ENCODE measurements at regions not wholly inside any gene's neighbourhood (a gene's known extent, or its start where the extent isn't known, plus 50 kb on each side); places are given as distances from the start of the nearest gene placed in this dataset.
A peak's percentile ranks its signal among the peaks of the same experiment; 100 is the strongest.

GRCh38 chr2:120421830-120422175 lies 75.9 kb downstream of the INHBB start:
- Histone ChIP-seq H4K20me1 (ENCODE audit: insufficient read depth, low read length) (no peaks in the 10 kb centered on the region), H3K36me3 (ENCODE audit: insufficient read depth, low read length) (no peaks in the 10 kb centered on the region), H3K4me1 (ENCODE audit: insufficient read depth, low read length) (no peaks in the 10 kb centered on the region), H2AFZ (ENCODE audit: low read length) (no peak overlapping the region), H3K4me2 (ENCODE audit: insufficient read depth, low read length) (no peak overlapping the region), H3K27ac (ENCODE audit: low read depth, low read length) (no peak overlapping the region), H3K79me2 (ENCODE audit: insufficient read depth, low read length) (no peaks in the 10 kb centered on the region), H3K9me3 (ENCODE audit: low read depth, low read length) (no peaks in the 10 kb centered on the region), H3K4me3 (ENCODE audit: insufficient read depth, low read length) (no peak overlapping the region), H3K27me3 (ENCODE audit: insufficient read depth, low read length) (peaks cover 48% of the 10 kb centered on the region)
- TF ChIP-seq CTCF (IDR thresholded peaks at IDR 0.05; ENCODE audit: extremely low read depth, low read depth, low read length): no peak
- no peak for DNase-seq (ENCODE audit: insufficient read length, low spot score, missing footprints)

DNA sequence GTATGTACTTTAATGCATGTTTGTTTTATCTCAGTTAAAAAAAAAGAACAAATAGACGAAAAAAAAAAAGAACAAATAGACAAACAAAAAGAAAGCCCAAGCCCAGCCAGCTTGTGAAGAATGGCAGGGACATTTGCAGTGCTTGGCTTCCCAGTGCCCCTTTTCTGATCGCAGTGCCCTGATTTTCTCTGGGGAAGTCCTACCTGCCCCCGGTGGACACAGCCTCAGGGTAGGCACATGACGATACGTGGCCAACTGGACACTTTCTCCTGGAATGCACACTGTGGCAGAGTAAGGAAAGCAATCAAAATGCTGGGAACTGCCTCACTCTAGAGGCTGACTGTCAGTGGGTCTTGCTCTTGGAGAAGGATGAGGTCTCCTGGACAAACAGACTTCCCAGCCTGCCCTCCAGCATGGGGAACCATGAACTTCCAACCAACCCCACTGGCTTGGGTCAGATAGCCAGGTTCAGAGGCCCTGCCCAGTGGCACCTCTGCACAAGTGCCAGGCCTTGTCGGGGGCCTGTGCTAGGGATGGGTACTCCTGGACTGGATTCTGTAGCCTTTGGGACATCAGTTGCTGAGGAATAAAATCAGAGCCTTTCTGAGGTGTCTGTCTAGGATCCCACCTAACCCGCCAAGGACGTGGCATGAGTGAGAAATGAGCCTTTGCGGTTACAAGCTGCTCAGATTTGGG lies 76.7 kb downstream of the INHBB start:
- no peaks in the 10 kb centered on the region for H3K9me3 ChIP-seq (ENCODE audit: low read depth, low read length)
- H3K27me3 ChIP-seq (ENCODE audit: insufficient read depth, low read length): peaks cover 53% of the 10 kb centered on the region
- no peak for TF ChIP-seq CTCF (IDR thresholded peaks at IDR 0.05; ENCODE audit: extremely low read depth, low read depth, low read length)

DNA sequence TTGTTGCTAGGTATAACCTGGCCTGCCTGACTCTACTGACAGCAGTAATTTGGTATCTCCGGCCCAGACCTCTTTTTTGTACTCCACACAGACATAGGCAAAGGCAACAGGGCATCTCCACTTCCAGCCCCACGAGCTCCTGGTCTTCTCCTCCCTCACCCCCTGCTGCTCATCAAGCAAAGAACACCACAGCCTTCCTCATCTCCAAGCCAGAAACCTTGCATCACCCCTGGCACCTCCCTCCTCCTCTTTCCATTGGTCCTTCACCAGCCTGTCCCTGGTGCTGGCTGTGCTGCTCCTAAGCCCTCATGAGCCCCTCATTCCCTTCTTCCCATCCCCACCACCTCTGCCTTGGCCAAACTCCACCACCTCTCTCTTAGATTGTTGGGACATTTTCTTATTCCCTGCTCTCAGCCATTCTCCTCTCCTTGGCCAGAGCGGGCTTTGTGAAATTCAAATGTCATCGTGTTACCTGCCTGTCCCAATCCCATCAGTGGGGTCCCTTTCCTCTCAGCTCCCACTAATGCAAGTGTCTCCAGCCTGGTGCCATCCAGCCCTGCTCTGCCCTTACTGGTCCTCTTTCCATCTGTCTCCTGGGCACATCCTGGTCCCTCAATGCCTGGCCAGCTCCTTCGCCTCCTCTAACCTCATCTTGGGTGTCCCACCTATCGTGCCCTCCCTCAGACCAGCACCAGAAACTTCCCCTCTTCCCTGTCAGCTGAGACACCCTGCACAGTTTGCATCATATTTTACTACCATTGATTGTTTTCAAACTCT lies 77.4 kb downstream of the INHBB start:
- Histone ChIP-seq H3K9me3 (ENCODE audit: low read depth, low read length) (no peaks in the 10 kb centered on the region), H3K4me1 (ENCODE audit: insufficient read depth, low read length) (no peaks in the 10 kb centered on the region), H3K79me2 (ENCODE audit: insufficient read depth, low read length) (no peaks in the 10 kb centered on the region), H3K27ac (ENCODE audit: low read depth, low read length) (no peak overlapping the region), H3K4me3 (ENCODE audit: insufficient read depth, low read length) (no peak overlapping the region), H3K4me2 (ENCODE audit: insufficient read depth, low read length) (no peak overlapping the region), H4K20me1 (ENCODE audit: insufficient read depth, low read length) (no peaks in the 10 kb centered on the region), H2AFZ (ENCODE audit: low read length) (no peak overlapping the region), H3K27me3 (ENCODE audit: insufficient read depth, low read length) (peaks cover 53% of the 10 kb centered on the region), H3K36me3 (ENCODE audit: insufficient read depth, low read length) (no peaks in the 10 kb centered on the region)
- TF ChIP-seq CTCF (IDR thresholded peaks at IDR 0.05; ENCODE audit: extremely low read depth, low read depth, low read length): no peak
- DNase-seq (ENCODE audit: insufficient read length, low spot score, missing footprints): peak; percentile 26

More for the DNA sequence above, 76.7 kb downstream of the INHBB start:
- Histone ChIP-seq H2AFZ (ENCODE audit: low read length) (no peak overlapping the region), H3K36me3 (ENCODE audit: insufficient read depth, low read length) (no peaks in the 10 kb centered on the region), H3K79me2 (ENCODE audit: insufficient read depth, low read length) (no peaks in the 10 kb centered on the region), H3K27ac (ENCODE audit: low read depth, low read length) (no peak overlapping the region), H3K4me3 (ENCODE audit: insufficient read depth, low read length) (no peak overlapping the region), H3K4me1 (ENCODE audit: insufficient read depth, low read length) (no peaks in the 10 kb centered on the region), H3K4me2 (ENCODE audit: insufficient read depth, low read length) (no peak overlapping the region), H4K20me1 (ENCODE audit: insufficient read depth, low read length) (no peaks in the 10 kb centered on the region)
- peak; percentile 47 for DNase-seq (ENCODE audit: insufficient read length, low spot score, missing footprints)

DNA sequence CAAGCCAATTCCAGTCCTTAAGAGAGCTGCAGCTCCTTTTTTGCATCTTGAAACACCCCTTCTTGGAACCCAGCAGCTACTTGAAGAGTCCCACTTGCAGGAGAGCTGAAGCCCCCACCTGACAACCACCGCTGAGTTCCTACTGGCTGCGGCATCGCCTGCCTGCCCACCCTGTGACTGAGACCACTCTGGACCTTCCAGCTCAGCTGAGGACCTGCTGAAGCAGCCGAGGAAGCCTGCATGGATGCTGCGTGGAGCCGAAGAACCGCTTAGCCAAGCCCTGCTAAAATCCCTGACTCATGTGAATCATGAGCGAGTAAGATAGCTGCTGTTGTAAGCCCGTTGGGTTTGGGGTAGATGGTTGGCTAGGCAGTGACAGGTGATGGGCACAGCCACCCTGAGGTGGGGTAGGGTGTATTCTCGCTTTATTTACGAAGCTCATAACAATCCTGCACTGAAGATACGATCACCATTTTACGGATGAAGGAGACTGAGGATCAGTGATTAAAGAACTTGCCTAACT lies 78.4 kb downstream of the INHBB start:
- H2AFZ ChIP-seq (ENCODE audit: low read length): no peak overlapping the region
- no peak overlapping the region for H3K4me3 ChIP-seq (ENCODE audit: insufficient read depth, low read length)
- no peaks in the 10 kb centered on the region for H3K9me3 ChIP-seq (ENCODE audit: low read depth, low read length)
- H3K36me3 ChIP-seq (ENCODE audit: insufficient read depth, low read length): no peaks in the 10 kb centered on the region
- no peak overlapping the region for H3K4me2 ChIP-seq (ENCODE audit: insufficient read depth, low read length)
- no peak for TF ChIP-seq CTCF (IDR thresholded peaks at IDR 0.05; ENCODE audit: extremely low read depth, low read depth, low read length)
- no peak overlapping the region for H3K27ac ChIP-seq (ENCODE audit: low read depth, low read length)
- DNase-seq (ENCODE audit: insufficient read length, low spot score, missing footprints): peak; percentile 79
- peaks cover 56% of the 10 kb centered on the region for H3K27me3 ChIP-seq (ENCODE audit: insufficient read depth, low read length)
- no peaks in the 10 kb centered on the region for H3K79me2 ChIP-seq (ENCODE audit: insufficient read depth, low read length)
- H3K4me1 ChIP-seq (ENCODE audit: insufficient read depth, low read length): no peaks in the 10 kb centered on the region
- H4K20me1 ChIP-seq (ENCODE audit: insufficient read depth, low read length): no peaks in the 10 kb centered on the region
